HT1080 (cell line): ENCODE measurements at regions not wholly inside any gene's neighbourhood (a gene's known extent, or its start where the extent isn't known, plus 50 kb on each side); places are given as distances from the start of the nearest gene placed in this dataset.
A peak's percentile ranks its signal among the peaks of the same experiment; 100 is the strongest.
"Not testable (repeated sequence)": the region's sequence is repeated elsewhere in the genome, so short reads cannot be mapped to it uniquely, and the experiment has no call there.

Source experiments
- DNase-seq: peaks from one replicate; pipeline ENCODE4 v3.0.0-alpha.2; 2015; ENCODE audit warnings: low read depth

DNA sequence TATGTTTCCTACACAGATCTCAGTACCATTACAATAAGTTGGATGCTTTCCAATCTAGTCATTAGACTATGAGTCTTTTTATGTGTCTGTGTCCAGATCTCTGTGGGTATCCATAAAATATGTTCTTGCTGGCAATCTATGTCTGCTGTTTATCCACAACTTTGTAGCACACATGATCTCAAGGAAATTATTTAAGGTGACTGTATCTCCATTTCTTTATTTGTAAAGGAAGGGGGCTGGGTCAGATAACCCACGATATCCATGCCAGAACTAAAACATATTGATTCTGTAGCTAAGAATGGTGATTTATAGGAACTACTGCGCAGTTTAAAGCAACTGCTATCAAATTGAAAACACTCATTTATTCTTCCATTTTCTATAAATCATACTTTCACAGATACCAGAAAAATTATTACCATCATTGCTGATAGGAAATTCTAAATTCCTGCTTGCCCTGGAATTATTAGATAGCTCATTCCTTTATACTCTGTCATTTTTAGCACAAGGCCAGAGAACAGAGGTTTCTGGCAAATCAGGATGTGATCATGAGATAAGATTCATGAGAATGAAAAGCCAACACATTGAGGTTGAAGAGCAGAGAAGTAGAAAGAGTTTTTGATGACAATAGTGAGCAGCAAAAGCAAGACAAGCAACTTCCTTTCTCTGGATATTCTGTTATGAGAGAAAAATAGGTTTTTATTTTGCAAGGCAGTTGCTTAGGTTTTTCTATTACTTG, 851.4 kb upstream of the CITED2 start:
- DNase-seq: no peak

DNA sequence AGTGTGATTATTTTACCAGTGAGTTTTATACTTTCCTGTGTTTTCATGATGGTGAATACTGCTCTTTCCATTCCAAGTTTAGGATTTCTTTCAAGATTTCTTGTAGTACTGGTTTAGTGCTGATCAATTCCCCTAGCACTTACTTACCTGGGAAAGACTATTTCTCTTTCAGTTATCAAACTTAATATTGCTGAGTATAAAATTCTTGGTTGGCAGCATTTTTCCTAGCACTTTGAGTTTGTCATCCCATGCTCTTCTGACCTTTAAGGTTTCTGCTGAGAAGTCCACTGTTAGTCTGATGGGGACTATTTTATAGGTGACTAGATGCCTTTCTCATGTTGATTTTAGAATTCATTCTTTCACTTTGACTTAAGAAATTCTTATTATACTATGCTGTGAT, 842.8 kb upstream of the CITED2 start:
- no peak for DNase-seq

DNA sequence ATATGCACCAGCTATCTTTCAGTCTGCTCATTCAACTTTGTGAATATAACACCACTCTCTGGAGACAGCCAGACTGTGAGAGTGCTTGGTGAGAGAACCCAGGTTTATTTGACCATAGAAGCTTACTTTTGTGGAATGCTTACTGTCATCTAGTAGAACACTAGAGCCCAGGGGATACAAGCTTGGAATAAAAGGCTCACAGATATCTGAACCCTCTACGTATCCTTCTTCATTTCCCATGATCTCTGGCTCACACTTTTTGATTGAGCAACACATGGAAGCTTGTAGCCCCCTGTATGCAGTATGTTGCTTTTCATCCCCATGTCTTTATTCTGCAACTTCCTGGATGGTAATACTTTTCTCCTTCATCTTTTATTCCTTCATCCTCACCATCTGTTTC, 835.3 kb upstream of the CITED2 start:
- DNase-seq: no peak

DNA sequence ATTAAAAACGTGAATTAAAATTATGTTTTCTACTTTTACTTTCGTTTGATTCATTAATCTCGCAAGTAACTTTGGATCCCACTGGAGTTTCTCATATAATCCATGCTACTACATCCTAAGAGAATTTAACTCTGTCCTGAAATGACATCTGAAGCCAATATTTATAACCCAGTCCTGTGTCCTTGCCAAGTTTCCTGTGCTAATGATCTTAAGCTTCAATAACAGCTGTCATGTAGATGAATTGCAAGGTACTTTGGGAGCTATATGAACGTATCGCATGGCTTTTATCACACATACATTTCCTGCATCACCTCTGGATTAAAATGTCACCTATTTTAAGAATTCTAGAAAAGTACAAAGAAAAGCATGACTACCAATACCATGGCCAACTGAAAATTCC, 833.8 kb upstream of the CITED2 start:
- no peak for DNase-seq

DNA sequence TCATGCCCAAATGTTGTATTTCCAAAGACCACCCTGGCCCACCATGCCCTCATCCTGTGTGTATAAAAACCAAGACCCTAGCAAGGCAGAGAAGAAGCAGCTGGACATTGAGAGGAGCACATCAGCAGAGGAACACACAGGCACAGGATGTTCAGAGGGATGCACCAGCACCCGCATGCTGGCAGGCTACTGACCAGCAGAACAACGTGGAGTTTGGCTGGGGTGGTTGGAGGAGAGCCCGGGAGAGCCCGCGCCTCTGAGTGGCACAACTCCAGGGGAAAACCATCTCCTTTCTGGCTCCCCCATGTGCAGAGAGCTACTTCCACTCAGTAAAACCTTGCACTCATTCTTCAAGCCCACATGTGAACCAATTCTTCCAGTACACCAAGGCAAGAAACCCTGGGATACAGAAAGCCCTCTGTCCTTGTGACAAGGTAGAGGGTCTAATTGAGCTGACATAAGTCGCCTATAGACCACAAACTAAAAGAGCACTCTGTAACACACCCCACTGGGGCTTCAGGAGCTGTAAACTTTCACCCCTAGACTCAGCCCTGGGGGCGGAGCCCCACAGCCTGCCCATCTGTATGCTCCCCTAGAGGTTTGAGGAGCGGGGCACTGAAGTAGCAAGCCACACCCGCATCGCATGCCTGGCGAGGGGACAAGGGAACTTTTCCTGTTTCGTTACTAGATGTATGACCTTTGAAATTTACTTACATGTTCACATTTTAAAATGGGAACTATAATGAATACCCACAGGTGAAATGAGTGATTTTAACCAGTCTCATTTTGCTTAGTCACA, 831.5 kb upstream of the CITED2 start:
- DNase-seq: no peak

DNA sequence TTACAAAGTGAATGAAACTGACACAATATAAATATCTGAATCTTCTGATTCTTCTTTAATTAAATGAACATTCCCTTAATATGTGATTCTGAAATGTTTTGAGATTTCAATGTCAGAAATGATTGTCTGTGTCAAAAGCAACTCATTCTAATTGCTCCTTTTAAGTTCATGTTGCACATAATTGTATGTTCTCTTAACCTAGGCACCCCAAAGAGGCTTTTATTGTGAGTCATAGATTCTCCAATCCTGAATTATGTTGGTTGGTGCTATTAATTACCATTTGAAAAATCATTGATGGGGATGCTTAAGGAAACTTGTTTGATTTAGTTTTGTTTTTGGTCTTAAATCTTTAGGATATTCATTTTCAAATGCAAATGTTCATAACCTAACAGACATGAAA, 829.7 kb upstream of the CITED2 start:
- no peak for DNase-seq

DNA sequence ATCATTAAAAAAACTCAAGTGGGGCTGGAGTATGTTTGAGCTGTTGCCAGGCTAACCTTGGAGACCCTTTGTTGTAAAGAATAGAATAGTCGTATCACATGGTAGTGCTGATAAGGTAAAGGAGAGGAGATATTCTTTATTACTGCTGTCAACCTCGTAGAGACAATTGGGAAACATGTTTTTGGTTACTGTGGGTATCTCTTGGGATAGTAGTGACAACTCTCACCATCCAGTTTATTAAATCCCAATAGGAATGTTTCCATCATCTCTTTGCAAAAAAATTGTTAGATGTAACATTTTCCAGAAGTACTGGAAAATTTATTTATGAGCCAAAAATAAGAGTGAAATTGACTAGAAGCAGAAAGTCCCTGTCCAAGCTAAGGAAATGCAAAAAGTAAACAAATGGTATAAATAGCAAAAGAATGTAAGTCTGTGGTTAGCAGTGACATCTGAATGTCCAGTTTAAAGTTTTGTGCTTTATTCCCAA, 829.3 kb upstream of the CITED2 start:
- DNase-seq: peak; percentile 4

DNA sequence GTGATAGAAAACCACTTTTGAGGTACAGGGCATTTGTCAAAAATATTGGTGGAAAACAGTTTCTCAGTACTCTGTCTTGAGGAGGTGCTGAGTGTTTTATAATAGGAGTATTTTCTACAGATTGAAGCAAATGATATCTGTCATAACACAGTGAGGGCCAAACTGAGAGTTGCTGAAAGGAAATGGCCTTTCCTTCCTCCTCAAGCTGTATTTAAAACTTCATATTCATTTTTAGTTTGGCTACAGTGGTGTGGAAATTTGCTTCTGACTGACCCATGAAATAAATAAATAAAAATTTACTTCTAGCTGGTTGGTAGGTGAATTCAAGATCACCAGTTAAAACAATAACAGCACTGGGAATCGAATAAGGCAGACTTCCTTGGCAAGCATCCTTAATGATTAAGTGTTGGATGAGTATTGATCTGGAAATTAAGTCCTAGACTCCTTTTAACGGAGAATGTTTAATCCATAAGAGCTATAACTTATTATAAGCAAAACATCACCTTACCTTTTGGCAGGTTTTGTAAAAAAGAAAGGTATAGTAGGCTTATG, 828.6 kb upstream of the CITED2 start:
- no peak for DNase-seq

DNA sequence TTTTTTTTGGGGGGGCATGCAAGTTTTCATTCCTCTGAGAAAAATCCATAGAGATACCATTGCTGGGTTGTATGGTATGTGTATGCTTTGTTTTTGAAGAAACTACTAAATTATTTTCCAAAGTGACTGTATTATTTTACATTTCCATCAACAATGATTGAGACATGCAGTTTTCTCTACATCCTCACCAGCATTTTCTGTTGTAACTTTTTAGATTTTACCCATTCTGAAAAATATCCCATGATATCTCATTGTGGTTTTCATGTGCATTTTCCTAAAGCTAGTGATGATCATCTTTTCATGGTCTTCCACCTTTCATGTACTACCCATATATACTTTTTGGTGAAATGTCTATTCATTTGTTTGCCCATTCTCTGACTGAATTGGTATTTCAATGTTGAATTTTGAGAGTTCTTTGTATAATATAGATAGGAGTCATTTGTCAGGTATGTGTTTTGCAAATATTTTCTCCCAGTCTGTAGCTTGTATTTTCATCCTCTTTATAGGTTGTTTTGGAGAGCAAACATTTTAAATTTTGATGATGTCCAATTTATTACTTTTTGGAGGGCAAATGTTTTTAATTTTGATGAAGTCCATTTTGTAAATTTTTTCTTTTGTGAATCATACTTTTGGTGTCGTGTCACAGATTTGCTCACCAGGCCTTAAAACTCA, 827.5 kb upstream of the CITED2 start:
- no peak for DNase-seq

DNA sequence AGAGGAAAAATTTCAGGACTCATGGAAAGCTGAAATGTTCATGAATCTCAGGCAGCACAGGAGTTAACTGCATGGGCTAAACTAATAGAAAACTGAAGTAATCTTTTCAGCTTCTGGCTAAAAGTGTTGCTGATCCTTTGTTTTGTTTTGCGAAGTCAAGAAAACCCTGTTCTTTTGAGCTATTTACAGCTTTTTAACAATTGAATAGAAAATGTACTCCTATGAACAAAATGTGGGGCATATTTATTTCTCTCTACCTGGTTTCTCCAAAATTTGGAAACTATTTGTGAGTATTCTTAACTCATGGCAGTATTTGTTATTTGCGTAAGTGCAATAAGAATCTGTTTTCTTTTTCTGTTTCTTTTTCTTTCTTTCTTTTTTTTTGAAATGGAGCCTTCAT, 818.8 kb upstream of the CITED2 start:
- DNase-seq: no peak

DNA sequence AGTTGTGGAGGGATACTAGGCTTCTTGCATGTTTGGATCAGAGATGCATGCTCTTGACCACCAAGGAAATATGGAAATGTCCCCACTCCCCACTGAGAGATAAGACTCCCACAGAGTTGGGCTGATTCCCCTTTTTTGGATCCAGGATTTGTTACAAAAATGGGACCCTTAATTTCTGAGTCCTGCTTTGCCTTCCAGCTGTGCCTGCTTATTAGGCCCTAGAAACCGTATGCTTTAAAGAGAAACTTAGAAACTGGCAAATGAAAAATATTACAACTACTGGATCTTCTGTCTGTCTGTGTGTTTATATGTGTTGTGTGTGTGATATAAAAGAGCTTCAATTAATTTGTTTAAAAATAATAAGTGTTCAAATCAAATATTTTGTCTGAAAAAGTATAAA, 817.6 kb upstream of the CITED2 start:
- no peak for DNase-seq

DNA sequence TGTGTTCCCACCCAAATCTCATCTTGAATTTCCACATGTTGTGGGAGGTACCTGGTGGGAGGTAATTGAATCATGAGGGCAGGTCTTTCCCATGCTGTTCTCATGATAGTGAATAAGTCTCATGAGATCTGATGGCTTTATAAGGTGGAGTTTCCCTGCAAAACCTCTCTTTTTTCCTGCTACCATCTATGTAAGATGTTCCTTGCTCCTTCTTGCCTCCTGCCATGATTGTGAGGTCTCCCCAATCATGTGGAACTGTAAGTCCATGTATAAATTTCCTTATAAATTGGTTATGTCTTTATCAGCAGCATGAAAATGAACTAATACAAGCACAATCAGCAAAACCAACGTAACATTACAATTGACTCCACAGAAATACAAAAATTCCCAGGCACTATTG, 814.8 kb upstream of the CITED2 start:
- not testable (repeated sequence) for DNase-seq

DNA sequence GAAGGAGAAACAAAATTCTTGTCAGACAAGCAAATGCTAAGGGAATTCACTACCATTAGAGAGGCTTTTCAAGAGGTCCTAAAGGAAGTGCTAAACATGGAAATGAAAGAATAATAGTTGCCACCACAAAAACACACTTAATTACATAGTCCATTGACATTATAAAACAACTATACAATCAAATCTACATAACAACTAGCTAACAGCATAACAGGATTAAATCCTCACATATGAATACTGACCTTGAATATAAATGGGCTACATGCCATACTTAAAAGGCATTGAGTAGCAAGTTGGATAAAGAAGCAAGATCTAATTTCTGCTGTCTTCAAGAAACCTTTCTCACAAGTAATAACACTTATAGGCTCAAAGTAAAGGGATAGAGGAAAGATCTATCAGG, 811.5 kb upstream of the CITED2 start:
- no peak for DNase-seq

DNA sequence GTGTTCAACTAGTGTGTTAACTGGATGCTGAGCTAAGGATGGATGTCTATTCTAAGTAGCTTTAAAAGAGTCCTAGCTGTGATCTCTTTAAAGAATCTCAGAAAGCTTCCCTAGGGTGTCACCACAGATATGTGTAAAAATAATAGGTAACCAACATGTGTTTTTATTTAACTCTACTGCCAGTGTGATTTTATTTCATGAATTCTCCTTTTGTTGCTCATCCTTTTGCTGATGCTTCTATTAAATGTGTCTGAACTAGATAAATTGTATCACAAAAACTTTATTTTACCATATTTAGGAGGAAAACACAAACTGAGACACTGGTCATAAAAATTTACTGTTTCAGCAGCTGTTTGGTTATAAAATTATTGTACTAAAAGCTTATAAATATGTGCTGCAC, 809.4 kb upstream of the CITED2 start:
- no peak for DNase-seq

DNA sequence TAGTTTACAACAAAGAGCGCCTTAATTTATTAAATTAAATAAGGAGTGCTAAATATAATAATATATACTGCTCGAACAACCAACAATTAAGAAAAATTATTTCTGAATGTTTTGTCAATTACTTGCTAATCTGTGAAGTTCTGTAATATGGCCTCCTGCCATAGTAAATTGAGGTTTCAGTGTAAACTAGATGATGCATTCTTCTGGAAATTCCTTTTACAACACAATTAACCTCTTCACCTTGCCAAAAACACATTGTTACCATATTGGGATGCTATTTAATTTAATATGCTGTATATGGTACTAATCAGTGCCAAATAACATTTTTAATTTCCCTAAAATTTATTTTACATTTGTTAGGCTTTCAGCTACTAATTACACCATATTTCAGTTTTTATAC, 808.4 kb upstream of the CITED2 start:
- no peak for DNase-seq

DNA sequence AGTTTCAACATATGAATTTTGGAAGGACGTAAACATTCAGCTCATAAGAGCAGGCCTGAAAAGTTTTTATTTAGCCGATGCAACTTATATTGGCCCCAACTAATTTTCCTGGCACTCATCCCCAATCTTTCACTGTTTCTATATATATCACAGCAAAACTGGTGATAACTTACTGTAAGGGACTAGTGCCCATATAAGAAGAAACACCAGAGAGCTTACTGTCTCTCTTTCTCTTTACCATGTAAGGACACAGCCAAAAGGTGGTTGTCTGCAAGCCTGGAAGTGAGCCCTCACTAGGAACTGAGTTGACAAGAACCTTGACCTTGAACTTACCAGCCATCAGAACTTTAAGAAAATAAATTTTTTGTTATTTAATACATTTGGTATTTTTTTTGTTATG, 807.4 kb upstream of the CITED2 start:
- DNase-seq: no peak

DNA sequence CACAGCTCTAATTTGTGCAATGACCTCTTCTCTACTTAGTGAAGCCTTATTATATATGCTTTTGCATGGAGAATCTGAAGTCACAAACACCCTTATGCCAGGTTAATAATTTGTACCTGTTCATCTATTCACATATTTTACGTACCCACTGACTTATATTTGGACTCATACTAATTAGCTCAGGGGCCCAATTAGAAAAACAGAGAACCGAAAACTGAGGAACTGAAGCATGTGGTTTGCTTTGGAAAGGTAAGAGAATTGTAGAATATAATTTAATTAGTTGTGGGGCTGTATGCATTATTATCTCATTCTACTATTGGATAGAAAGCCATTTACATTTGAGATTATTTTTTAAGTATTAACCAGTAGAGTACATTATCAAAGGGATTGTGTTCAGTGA, 805.9 kb upstream of the CITED2 start:
- DNase-seq: no peak

DNA sequence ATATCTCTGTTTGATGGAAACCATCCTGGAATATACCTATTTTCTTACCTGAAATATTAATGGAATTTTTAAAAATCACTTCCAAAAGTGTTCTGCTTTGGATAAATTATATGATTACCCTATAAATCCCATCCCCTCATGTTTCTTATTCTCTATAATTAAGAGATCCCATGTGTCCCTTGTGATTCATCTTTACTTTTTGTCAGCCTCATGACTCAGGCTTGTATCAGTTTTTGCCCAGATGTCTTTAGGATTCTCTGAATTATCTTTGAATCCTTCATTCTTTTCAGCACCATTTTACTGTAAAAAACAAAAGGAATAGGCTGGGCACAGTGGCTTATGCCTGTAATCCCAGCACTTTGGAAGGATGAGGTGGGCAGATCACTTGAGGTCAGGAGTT, 804.5 kb upstream of the CITED2 start:
- peak; percentile 56 for DNase-seq

DNA sequence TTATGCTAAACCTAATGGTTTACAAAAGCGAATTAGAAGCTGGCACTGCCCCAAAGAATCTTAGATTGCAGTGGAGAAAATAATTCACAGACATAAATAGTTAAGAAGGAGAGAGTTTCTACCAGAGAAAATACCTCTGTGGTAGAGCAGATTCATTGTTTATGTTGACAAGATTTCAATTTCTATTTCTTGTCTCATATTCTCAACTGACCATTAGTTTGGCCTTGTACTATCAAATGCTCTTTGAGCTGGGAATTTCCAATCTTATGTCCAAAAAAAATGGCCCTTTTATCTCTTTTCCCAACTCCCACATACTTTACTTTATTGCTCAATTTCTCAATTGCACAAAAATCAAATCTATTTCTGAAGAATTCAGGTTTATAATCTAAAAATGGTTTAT, 804.1 kb upstream of the CITED2 start:
- DNase-seq: no peak

DNA sequence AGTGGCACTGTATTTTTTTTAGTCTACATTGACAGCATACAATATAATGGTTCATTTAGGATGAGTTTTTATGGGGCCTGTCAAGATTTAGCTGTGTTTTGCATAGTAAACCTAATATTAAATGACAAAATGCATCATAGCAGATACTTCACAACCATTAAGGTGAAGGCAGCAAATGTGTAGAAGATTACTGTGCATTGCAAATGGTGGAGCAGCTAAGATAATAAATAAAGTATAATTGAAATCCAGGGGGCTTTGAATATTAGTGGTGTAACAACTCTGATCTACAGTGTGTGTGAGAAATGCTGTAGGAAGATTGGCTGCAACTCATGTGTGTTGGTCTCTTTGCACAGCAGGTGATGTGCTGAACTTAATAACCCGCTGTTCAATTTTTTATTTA, 801.9 kb upstream of the CITED2 start:
- no peak for DNase-seq

DNA sequence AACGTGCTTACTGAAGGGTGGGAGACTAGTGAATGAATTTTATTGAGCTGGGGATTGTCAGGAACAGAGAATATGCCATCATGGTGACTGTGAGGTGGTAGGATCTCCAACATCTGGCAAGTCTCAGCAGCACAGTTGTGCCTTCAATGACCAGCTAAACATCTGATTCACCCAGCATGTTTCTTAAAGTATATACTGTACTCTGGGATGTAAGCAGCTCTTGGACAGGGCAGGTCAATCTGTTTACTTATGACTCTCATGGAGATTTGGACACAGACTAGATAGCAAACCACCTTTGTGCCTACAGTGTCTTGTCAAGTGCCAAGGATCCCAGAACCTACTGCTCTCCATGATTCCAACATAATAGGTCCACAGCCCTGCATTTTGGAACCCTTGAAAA, 801.0 kb upstream of the CITED2 start:
- no peak for DNase-seq

DNA sequence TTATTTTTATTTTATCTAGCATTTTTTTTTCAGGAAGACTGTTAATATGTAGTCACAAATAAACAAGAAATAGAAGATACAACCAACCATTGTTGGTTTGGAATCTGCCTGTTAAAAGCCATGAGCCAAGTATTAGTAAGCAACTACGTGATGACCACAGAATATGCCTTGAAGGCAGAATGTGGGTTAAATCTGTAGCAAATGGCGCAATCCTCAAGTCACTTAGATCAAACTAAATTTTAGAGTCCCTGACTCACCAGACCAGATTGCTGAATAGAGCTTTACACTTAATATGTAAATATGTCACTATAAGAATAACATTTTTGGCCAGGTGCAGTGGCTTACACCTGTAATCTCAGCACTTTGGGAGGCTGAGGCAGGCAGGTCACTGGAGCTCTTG, 800.1 kb upstream of the CITED2 start:
- DNase-seq: peak; percentile 90
